GM06990 (cell line): ENCODE measurements at regions not wholly inside any gene's neighbourhood (a gene's known extent, or its start where the extent isn't known, plus 50 kb on each side); places are given as distances from the start of the nearest gene placed in this dataset.

Experiments used
- DNase-seq: peaks from one replicate; pipeline ENCODE4 v3.0.0-alpha.2; 2011; ENCODE audit not compliant: insufficient read length; ENCODE audit errors: extremely low read depth
- H3K27me3 ChIP-seq: replicated peaks from 2 replicates; pipeline ENCODE4 v1.6.0; 2011; ENCODE audit warnings: low read length; ENCODE audit not compliant: control insufficient read depth, insufficient read depth
- H3K36me3 ChIP-seq: 2 replicates; pipeline ENCODE4 v1.5.1; 2011; ENCODE audit warnings: low read length; ENCODE audit not compliant: control insufficient read depth, insufficient read depth
- H3K4me3 ChIP-seq: replicated peaks from 2 replicates; pipeline ENCODE4 v1.5.1; 2011; ENCODE audit warnings: low read depth, mild to moderate bottlenecking, control low read depth, low read length
- TF ChIP-seq, protein P1 (sequence below): IDR thresholded peaks from 2 replicates; pipeline ENCODE4 v1.5.1; 2011; ENCODE audit warnings: low read length, control low read depth, mild to moderate bottlenecking, inconsistent platforms; ENCODE audit not compliant: insufficient read depth, poor library complexity, severe bottlenecking

GRCh38 chr20:39795401-39796272 is 833.5 kb downstream of the DHX35 start:
- Histone ChIP-seq H3K27me3 (no peaks in the 10 kb centered on the region), H3K36me3 (no peaks in the 10 kb centered on the region), H3K4me3 (no peak overlapping the region)
- TF ChIP-seq, protein P1, sequence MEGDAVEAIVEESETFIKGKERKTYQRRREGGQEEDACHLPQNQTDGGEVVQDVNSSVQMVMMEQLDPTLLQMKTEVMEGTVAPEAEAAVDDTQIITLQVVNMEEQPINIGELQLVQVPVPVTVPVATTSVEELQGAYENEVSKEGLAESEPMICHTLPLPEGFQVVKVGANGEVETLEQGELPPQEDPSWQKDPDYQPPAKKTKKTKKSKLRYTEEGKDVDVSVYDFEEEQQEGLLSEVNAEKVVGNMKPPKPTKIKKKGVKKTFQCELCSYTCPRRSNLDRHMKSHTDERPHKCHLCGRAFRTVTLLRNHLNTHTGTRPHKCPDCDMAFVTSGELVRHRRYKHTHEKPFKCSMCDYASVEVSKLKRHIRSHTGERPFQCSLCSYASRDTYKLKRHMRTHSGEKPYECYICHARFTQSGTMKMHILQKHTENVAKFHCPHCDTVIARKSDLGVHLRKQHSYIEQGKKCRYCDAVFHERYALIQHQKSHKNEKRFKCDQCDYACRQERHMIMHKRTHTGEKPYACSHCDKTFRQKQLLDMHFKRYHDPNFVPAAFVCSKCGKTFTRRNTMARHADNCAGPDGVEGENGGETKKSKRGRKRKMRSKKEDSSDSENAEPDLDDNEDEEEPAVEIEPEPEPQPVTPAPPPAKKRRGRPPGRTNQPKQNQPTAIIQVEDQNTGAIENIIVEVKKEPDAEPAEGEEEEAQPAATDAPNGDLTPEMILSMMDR, result no peak
- DNase-seq, result no peak

DNA sequence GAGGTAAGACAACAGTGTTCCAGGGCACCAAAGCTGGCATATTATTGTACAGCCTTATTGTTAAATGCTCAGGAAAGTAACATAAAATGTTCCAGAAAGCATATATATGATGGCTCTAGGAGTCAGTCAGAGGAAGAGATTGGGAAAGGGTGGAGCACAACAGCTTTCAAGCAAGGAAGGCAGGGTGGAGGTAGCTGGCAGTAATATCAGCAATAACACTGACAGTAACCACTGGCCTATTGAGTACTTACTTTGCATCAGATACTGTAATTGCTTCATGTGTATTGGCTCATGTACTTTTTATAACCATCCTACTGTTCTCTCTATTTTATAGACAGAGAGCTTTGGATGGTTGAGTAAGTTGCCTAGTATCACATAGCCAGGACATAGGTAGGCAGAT is 830.2 kb downstream of the DHX35 start:
- no peak for DNase-seq
- no peaks in the 10 kb centered on the region for H3K27me3 ChIP-seq
- no peak overlapping the region for H3K4me3 ChIP-seq
- TF ChIP-seq, protein P1, result no peak
- H3K36me3 ChIP-seq, result no peaks in the 10 kb centered on the region

DNA sequence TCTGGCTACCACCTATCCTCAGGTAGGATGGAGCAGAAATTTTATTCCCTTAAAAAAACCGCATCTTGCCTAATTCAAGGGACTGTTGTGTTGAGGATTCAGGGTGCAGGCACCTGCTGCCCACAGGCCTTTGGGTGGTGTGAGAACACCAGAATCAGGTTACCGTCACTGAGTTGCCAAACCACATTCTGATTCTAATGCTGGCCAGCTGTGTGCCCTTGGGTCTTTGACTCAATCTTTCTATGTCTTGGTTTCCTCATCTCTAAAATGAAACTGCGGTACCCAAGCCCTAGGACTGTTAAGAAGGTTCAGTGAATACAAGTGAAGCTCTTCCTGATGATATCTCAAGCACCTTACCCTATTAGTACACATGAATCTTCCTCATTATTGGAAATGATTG is 827.3 kb downstream of the DHX35 start:
- H3K4me3 ChIP-seq, result no peak overlapping the region
- H3K27me3 ChIP-seq, result no peaks in the 10 kb centered on the region
- no peaks in the 10 kb centered on the region for H3K36me3 ChIP-seq
- TF ChIP-seq, protein P1, result no peak
- no peak for DNase-seq

DNA sequence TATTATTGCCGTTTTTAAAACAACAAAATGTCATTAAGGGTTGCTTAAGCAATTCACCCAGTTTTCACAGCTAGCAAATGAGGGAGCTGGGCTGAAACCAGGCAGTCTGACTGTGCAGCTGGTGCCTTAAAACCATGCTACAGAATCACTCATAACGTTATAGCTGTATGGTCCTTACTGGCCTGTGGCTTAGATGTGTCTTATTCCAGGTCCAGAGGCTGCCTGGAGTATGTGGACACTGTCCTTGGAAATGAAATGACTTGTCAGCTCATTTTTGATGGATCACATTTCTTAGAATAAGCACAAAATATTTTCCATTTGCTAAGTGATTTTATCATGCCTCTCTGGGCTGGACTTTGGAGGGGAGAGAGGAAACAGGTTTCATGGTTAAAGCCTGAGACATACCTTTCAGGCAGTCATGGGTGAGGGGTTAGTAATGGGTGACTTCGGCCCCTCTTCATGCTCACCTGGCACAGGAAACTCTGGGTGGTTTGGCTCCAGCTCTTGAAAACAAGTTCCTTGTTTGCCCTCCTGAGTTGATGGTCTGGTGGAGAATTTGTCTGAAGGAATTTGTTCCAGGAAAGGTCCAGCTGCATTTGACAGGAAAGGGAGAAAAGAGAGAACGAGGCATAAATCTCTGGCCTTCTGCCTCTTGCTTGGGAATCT is 823.2 kb downstream of the DHX35 start:
- Histone ChIP-seq H3K36me3 (no peaks in the 10 kb centered on the region), H3K27me3 (no peaks in the 10 kb centered on the region), H3K4me3 (no peak overlapping the region)
- TF ChIP-seq, protein P1, result no peak
- no peak for DNase-seq

GRCh38 chr20:39784693-39785092 is 822.5 kb downstream of the DHX35 start:
- no peak for DNase-seq
- H3K27me3 ChIP-seq, result no peaks in the 10 kb centered on the region
- no peak overlapping the region for H3K4me3 ChIP-seq
- TF ChIP-seq, protein P1, result no peak
- no peaks in the 10 kb centered on the region for H3K36me3 ChIP-seq
